ENCODE measurements at regions not wholly inside any gene's neighbourhood (a gene's known extent, or its start where the extent isn't known, plus 50 kb on each side); places are given as distances from the start of the nearest gene placed in this dataset.

DNA sequence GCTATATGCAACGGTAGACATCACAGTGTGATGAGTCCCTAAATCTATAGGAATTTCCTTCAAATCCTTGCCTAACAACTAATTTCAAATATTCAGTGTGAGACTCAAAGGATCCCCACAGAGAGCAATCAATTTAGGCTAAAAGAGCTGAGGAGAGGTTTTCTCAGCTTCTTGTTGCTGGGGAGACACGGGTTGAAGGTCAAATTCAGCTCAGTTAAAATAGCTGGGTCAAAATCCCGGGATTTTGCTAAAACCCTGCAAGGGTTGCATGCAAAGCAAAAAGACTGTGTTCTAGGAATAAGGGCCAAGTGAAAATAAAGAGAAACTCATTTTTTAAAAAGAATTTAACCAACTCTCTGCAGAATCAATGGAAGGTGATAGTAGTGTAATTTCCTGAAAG lies 1073.4 kb downstream of the NLGN4X start:
- Histone ChIP-seq H3K27ac (ENCODE audit: low read length) (no peak overlapping the region), H3K9ac (ENCODE audit: low read length in 2 of 2) (no peak overlapping the region)

DNA sequence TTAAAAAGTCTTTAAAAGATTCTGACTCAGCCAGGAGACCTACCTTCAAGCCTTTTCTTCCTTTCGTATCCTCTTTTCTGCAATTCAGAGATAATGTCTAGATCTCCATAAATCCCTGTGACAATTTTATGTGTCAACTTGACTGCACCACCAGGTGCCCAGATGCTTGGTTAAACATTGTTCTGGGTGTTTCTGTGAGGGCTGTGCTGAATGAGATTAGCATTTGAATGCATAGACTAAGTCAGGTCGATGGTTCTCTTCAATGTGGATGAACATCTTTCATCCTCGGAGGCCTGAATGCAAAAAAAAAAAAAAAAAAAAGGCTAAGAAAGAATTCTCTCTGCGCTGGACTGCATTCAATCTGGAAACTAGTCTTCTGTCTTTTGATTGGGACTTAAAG lies 1082.7 kb downstream of the NLGN4X start:
- no peaks in the 10 kb centered on the region for H3K4me1 ChIP-seq (ENCODE audit: control insufficient read depth, insufficient read depth, low read length)
- H3K36me3 ChIP-seq (ENCODE audit: control insufficient read depth in 2 of 2, insufficient read depth in 2 of 2, low read length in 2 of 2) = no peaks in the 10 kb centered on the region
- H3K27ac ChIP-seq (ENCODE audit: low read length) = no peak overlapping the region
- H3K4me3 ChIP-seq (ENCODE audit: low read length in 2 of 2) = no peak overlapping the region
- H3K27me3 ChIP-seq (ENCODE audit: control insufficient read depth in 1 of 2, insufficient read depth in 2 of 2, low read length in 2 of 2) = no peaks in the 10 kb centered on the region
- no peak overlapping the region for H3K9ac ChIP-seq (ENCODE audit: low read length in 2 of 2)
- H3K9me3 ChIP-seq (ENCODE audit: control insufficient read depth in 2 of 2, low read length in 2 of 2) = no peaks in the 10 kb centered on the region

More for the DNA sequence above, 1073.4 kb downstream of the NLGN4X start:
- Histone ChIP-seq H3K27me3 (ENCODE audit: control insufficient read depth in 1 of 2, insufficient read depth in 2 of 2, low read length in 2 of 2) (no peaks in the 10 kb centered on the region), H3K4me3 (ENCODE audit: low read length in 2 of 2) (no peak overlapping the region), H3K9me3 (ENCODE audit: control insufficient read depth in 2 of 2, low read length in 2 of 2) (no peaks in the 10 kb centered on the region), H3K36me3 (ENCODE audit: control insufficient read depth in 2 of 2, insufficient read depth in 2 of 2, low read length in 2 of 2) (no peaks in the 10 kb centered on the region), H3K4me1 (ENCODE audit: control insufficient read depth, insufficient read depth, low read length) (no peaks in the 10 kb centered on the region)

DNA sequence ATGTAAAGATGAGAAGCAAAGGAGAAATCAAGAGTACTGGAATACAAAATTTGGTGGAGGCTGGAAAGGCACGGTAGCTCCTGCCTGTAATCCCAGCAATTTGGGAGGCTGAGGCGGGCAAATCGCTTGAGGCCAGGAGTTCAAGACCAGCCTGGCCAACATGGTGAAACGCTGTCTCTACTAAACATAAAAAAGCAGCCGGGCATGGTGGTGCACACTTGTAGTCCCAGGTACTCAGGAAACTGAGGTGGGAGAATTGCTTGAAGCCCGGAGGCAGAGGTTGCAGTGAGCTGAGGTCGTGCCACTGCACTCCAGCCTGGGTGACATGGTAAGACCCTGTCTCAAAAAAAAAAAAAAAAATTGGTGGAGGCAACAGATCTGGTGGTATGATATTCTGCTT lies 1086.0 kb downstream of the NLGN4X start:
- no peaks in the 10 kb centered on the region for H3K9me3 ChIP-seq (ENCODE audit: control insufficient read depth in 2 of 2, low read length in 2 of 2)
- H3K27me3 ChIP-seq (ENCODE audit: control insufficient read depth in 1 of 2, insufficient read depth in 2 of 2, low read length in 2 of 2) = no peaks in the 10 kb centered on the region
- no peaks in the 10 kb centered on the region for H3K4me1 ChIP-seq (ENCODE audit: control insufficient read depth, insufficient read depth, low read length)
- no peak overlapping the region for H3K9ac ChIP-seq (ENCODE audit: low read length in 2 of 2)
- no peak overlapping the region for H3K4me3 ChIP-seq (ENCODE audit: low read length in 2 of 2)
- no peak overlapping the region for H3K27ac ChIP-seq (ENCODE audit: low read length)
- H3K36me3 ChIP-seq (ENCODE audit: control insufficient read depth in 2 of 2, insufficient read depth in 2 of 2, low read length in 2 of 2) = no peaks in the 10 kb centered on the region

DNA sequence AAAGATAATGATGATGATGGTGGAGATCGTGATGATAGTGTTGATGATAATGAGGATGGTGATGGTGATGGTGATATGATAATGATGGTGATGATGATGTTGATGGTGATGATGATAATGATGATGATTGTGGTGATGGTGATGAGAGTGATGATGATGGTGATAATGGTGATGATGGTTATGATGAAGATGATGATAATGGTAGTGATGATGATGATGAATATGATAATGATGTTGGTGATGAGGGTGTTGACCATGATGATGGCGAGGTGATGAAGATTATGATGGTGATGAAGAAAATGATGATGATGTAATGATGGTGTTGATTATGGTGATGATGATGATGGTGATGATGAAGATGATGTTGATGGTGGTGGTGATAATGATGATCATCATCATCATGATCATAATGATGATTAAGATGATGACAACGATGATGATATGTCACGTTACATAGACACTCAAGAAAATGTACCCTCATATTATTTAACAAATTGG lies 1106.4 kb downstream of the NLGN4X start:
- Histone ChIP-seq H3K27me3 (ENCODE audit: control insufficient read depth in 1 of 2, insufficient read depth in 2 of 2, low read length in 2 of 2) (no peaks in the 10 kb centered on the region), H3K4me1 (ENCODE audit: control insufficient read depth, insufficient read depth, low read length) (no peaks in the 10 kb centered on the region), H3K4me3 (ENCODE audit: low read length in 2 of 2) (no peak overlapping the region), H3K9ac (ENCODE audit: low read length in 2 of 2) (no peak overlapping the region), H3K36me3 (ENCODE audit: control insufficient read depth in 2 of 2, insufficient read depth in 2 of 2, low read length in 2 of 2) (no peaks in the 10 kb centered on the region), H3K9me3 (ENCODE audit: control insufficient read depth in 2 of 2, low read length in 2 of 2) (no peaks in the 10 kb centered on the region), H3K27ac (ENCODE audit: low read length) (no peak overlapping the region)

DNA sequence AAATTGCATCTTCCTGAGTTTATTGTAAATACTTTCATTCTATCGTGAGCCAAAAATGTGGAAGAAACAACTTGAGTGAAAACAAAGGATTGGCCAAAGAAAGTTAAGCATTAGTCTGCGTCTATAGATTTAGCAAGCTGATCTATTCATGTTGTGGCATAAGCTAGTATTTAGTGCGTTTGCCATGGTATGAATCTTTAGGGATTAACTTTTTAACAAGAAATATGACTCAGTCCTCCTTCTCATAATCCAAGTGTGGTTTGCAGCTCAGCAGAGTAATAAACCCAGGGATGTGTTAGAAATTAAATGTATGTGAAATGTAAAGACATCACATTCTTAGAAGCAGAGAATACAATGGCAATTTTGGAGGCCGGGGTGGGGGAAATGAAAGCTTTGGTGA lies 1110.9 kb downstream of the NLGN4X start:
- no peaks in the 10 kb centered on the region for H3K9me3 ChIP-seq (ENCODE audit: control insufficient read depth in 2 of 2, low read length in 2 of 2)
- no peak overlapping the region for H3K27ac ChIP-seq (ENCODE audit: low read length)
- H3K4me1 ChIP-seq (ENCODE audit: control insufficient read depth, insufficient read depth, low read length) = no peaks in the 10 kb centered on the region
- no peaks in the 10 kb centered on the region for H3K36me3 ChIP-seq (ENCODE audit: control insufficient read depth in 2 of 2, insufficient read depth in 2 of 2, low read length in 2 of 2)
- H3K9ac ChIP-seq (ENCODE audit: low read length in 2 of 2) = no peak overlapping the region
- no peak overlapping the region for H3K4me3 ChIP-seq (ENCODE audit: low read length in 2 of 2)
- no peaks in the 10 kb centered on the region for H3K27me3 ChIP-seq (ENCODE audit: control insufficient read depth in 1 of 2, insufficient read depth in 2 of 2, low read length in 2 of 2)

- H3K9me3 ChIP-seq (ENCODE audit: control insufficient read depth in 2 of 2, low read length in 2 of 2) = no peaks in the 10 kb centered on the region
- H3K4me3 ChIP-seq (ENCODE audit: low read length in 2 of 2) = no peak overlapping the region
- no peak overlapping the region for H3K9ac ChIP-seq (ENCODE audit: low read length in 2 of 2)
- H3K27me3 ChIP-seq (ENCODE audit: control insufficient read depth in 1 of 2, insufficient read depth in 2 of 2, low read length in 2 of 2) = no peaks in the 10 kb centered on the region
- no peak overlapping the region for H3K27ac ChIP-seq (ENCODE audit: low read length)
- H3K36me3 ChIP-seq (ENCODE audit: control insufficient read depth in 2 of 2, insufficient read depth in 2 of 2, low read length in 2 of 2) = no peaks in the 10 kb centered on the region
- no peaks in the 10 kb centered on the region for H3K4me1 ChIP-seq (ENCODE audit: control insufficient read depth, insufficient read depth, low read length)
Measured at GRCh38 chrX:5113128-5113527, 1115.5 kb downstream of the NLGN4X start.

DNA sequence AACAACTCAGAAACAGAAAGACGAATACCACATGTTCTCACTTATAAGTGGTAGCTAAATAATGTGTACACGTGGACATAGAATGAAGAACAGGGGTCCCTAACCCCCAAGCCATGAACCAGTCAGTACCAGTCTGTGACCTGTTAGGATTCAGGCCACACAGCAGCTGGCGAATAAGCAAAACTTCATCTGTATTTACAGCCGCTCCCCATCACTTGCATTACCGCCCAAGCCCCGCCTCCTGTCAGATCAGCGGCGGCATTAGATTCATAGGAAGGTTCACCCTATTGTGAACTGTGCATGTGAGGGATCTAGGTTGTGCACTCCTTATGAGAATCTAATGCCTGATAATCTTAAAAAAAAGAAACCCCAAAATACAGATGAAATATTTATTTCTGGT lies 1128.7 kb downstream of the NLGN4X start:
- Histone ChIP-seq H3K9me3 (ENCODE audit: control insufficient read depth in 2 of 2, low read length in 2 of 2) (no peaks in the 10 kb centered on the region), H3K9ac (ENCODE audit: low read length in 2 of 2) (no peak overlapping the region), H3K27ac (ENCODE audit: low read length) (no peak overlapping the region), H3K27me3 (ENCODE audit: control insufficient read depth in 1 of 2, insufficient read depth in 2 of 2, low read length in 2 of 2) (no peaks in the 10 kb centered on the region), H3K4me1 (ENCODE audit: control insufficient read depth, insufficient read depth, low read length) (no peaks in the 10 kb centered on the region), H3K4me3 (ENCODE audit: low read length in 2 of 2) (no peak overlapping the region), H3K36me3 (ENCODE audit: control insufficient read depth in 2 of 2, insufficient read depth in 2 of 2, low read length in 2 of 2) (no peaks in the 10 kb centered on the region)

GRCh38 chrX:5086388-5086787 lies 1142.3 kb downstream of the NLGN4X start:
- Histone ChIP-seq H3K9me3 (ENCODE audit: control insufficient read depth in 2 of 2, low read length in 2 of 2) (no peaks in the 10 kb centered on the region), H3K27ac (ENCODE audit: low read length) (no peak overlapping the region), H3K36me3 (ENCODE audit: control insufficient read depth in 2 of 2, insufficient read depth in 2 of 2, low read length in 2 of 2) (no peaks in the 10 kb centered on the region), H3K4me1 (ENCODE audit: control insufficient read depth, insufficient read depth, low read length) (no peaks in the 10 kb centered on the region), H3K4me3 (ENCODE audit: low read length in 2 of 2) (no peak overlapping the region), H3K27me3 (ENCODE audit: control insufficient read depth in 1 of 2, insufficient read depth in 2 of 2, low read length in 2 of 2) (no peaks in the 10 kb centered on the region), H3K9ac (ENCODE audit: low read length in 2 of 2) (no peak overlapping the region)

DNA sequence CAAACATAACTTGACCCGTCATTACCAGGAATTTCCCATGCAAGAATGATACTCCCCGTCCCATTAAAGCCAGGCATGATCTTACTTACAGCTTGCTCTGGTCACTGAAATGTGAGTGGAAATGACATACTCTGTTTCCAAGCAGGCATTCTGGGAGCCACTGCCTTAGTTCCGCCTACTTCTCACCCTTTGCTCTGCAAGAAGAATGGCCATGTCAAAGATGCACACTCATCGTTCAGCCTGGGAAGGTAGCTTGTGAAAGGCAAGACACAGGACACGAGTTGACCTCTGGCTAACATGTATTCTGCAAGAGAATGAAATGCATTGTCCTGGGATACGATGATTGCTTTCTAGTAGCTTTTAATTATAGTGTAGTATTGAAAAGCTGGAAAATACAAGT lies 1144.4 kb downstream of the NLGN4X start:
- Histone ChIP-seq H3K27ac (ENCODE audit: low read length) (no peak overlapping the region), H3K4me3 (ENCODE audit: low read length in 2 of 2) (no peak overlapping the region), H3K27me3 (ENCODE audit: control insufficient read depth in 1 of 2, insufficient read depth in 2 of 2, low read length in 2 of 2) (no peaks in the 10 kb centered on the region), H3K9me3 (ENCODE audit: control insufficient read depth in 2 of 2, low read length in 2 of 2) (peaks cover 0 to 2% of the 10 kb centered on the region in 2 donors), H3K9ac (ENCODE audit: low read length in 2 of 2) (no peak overlapping the region), H3K4me1 (ENCODE audit: control insufficient read depth, insufficient read depth, low read length) (no peaks in the 10 kb centered on the region), H3K36me3 (ENCODE audit: control insufficient read depth in 2 of 2, insufficient read depth in 2 of 2, low read length in 2 of 2) (no peaks in the 10 kb centered on the region)

DNA sequence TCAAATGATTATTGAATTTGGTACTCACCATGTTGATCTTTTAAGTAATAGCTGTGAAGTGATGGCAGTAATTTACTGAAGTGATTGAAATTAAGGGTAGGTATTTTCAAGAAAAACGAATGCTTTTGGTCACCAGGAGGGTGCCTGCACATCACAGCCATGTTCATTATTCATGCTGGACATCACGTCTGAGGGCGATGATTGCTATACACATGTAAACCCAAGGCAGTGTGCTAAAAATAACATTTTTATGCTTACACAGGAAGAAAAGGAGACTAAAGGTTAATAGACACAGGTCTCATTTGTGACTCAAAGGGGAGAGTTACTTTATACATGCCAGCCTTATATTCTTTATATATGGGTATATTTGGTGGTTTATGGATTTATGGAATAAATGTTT lies 1146.0 kb downstream of the NLGN4X start:
- no peaks in the 10 kb centered on the region for H3K27me3 ChIP-seq (ENCODE audit: control insufficient read depth in 1 of 2, insufficient read depth in 2 of 2, low read length in 2 of 2)
- no peak overlapping the region for H3K9ac ChIP-seq (ENCODE audit: low read length in 2 of 2)
- no peaks in the 10 kb centered on the region for H3K36me3 ChIP-seq (ENCODE audit: control insufficient read depth in 2 of 2, insufficient read depth in 2 of 2, low read length in 2 of 2)
- no peak overlapping the region for H3K4me3 ChIP-seq (ENCODE audit: low read length in 2 of 2)
- peaks cover 0 to 2% of the 10 kb centered on the region in 2 donors for H3K9me3 ChIP-seq (ENCODE audit: control insufficient read depth in 2 of 2, low read length in 2 of 2)
- H3K4me1 ChIP-seq (ENCODE audit: control insufficient read depth, insufficient read depth, low read length) = no peaks in the 10 kb centered on the region
- no peak overlapping the region for H3K27ac ChIP-seq (ENCODE audit: low read length)

DNA sequence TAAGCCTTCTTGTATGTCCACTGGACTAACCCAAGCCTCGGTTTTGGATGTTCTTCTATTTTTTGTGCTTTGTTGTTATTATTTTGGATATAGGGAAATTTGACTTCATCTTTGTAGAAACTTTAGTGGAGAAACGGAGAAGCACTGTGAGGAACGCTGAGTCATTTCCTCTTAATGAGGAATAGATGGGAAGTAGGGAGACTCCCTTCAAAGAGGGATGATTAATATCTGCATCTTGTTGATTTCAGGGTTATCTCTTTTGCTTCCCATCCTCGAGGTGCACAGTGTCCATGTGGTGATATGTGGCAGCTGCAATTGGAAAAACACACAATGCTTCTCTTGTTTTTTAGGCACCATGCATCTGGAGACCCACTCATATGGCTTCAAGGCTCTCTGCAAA lies 1147.9 kb downstream of the NLGN4X start:
- Histone ChIP-seq H3K27me3 (ENCODE audit: control insufficient read depth in 1 of 2, insufficient read depth in 2 of 2, low read length in 2 of 2) (no peaks in the 10 kb centered on the region), H3K4me3 (ENCODE audit: low read length in 2 of 2) (no peak overlapping the region), H3K27ac (ENCODE audit: low read length) (no peak overlapping the region), H3K9ac (ENCODE audit: low read length in 2 of 2) (no peak overlapping the region), H3K36me3 (ENCODE audit: control insufficient read depth in 2 of 2, insufficient read depth in 2 of 2, low read length in 2 of 2) (no peaks in the 10 kb centered on the region), H3K4me1 (ENCODE audit: control insufficient read depth, insufficient read depth, low read length) (no peaks in the 10 kb centered on the region), H3K9me3 (ENCODE audit: control insufficient read depth in 2 of 2, low read length in 2 of 2) (peaks cover 0 to 2% of the 10 kb centered on the region in 2 donors)

Measured in stomach smooth muscle (tissue), 2 donors.